Ascending aorta (tissue), 2 donors: ENCODE measurements at regions not wholly inside any gene's neighbourhood (a gene's known extent, or its start where the extent isn't known, plus 50 kb on each side); places are given as distances from the start of the nearest gene placed in this dataset.

Source experiments
- DNase-seq, 2 donors: peaks; one replicate each; pipeline ENCODE4 v3.0.0-alpha.2; 2019; ENCODE audit warnings: low spot score in 2 of 2
- H3K27ac ChIP-seq, 2 donors: fragments of 200-600 bp; sonication (generic); one replicate each; pipeline ENCODE4 v1.5.1; 2016 to 2017; ENCODE audit warnings: mild to moderate bottlenecking in 1 of 2
- H3K27me3 ChIP-seq: fragments of 200-600 bp; sonication (generic); one replicate; pipeline ENCODE4 v1.5.1; 2017
- H3K36me3 ChIP-seq, 2 donors: fragments of 200-600 bp; sonication (generic); one replicate each; pipeline ENCODE4 v1.5.1; 2016
- H3K4me1 ChIP-seq, 2 donors: fragments of 200-600 bp; sonication (generic); one replicate each; pipeline ENCODE4 v1.5.1; 2016 to 2017; ENCODE audit warnings: mild to moderate bottlenecking in 1 of 2
- H3K4me3 ChIP-seq, 2 donors: fragments of 200-600 bp; sonication (generic); one replicate each; pipeline ENCODE4 v1.5.1; 2016 to 2017; ENCODE audit warnings: mild to moderate bottlenecking in 1 of 2
- H3K9me3 ChIP-seq, 2 donors: fragments of 200-600 bp; sonication (generic); one replicate each; pipeline ENCODE4 v1.5.1; 2016
- intact Hi-C: fragments of 100-400 bp; cut with DNase I; formaldehyde crosslinking; loops from one replicate; pipeline ENCODE4 v1.15.1; 2023
- TF ChIP-seq, protein P1 (sequence below), 3 experiments: fragments of 200-600 bp in 2 of 3; fragments of 450-650 bp in 1 of 3; sonication (generic) in 2 of 3; IDR thresholded peaks; one replicate each; pipeline ENCODE4 v1.5.1; 2016 to 2019; ENCODE audit warnings: antibody characterized with exemption in 3 of 3, mild to moderate bottlenecking in 1 of 3, moderate library complexity in 1 of 3

DNA sequence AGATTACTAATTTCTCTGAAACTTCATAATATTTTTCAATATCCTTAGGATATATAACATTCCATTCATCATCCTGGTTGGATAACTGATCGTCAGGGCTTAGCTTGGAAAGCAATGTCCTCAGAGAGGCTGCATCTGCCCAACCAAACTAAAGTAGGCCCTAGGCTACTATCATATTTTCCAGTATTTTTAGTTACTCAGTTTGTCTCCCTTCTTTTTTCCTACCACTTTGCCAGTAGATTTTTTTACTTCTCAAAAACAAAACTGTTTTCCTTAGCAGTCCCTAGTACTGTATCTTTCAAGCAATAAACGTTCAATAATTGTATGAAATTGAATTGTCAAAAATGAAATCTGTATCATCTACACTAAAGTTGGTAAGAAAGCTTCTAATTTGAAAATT is 452.0 kb downstream of the TFEC start:
- no peak for DNase-seq
- Histone ChIP-seq H3K27me3 (no peaks in the 10 kb centered on the region), H3K36me3 (no peaks in the 10 kb centered on the region), H3K27ac (no peak overlapping the region), H3K4me1 (no peaks in the 10 kb centered on the region), H3K9me3 (no peaks in the 10 kb centered on the region), H3K4me3 (no peak overlapping the region)
- TF ChIP-seq, protein P1, sequence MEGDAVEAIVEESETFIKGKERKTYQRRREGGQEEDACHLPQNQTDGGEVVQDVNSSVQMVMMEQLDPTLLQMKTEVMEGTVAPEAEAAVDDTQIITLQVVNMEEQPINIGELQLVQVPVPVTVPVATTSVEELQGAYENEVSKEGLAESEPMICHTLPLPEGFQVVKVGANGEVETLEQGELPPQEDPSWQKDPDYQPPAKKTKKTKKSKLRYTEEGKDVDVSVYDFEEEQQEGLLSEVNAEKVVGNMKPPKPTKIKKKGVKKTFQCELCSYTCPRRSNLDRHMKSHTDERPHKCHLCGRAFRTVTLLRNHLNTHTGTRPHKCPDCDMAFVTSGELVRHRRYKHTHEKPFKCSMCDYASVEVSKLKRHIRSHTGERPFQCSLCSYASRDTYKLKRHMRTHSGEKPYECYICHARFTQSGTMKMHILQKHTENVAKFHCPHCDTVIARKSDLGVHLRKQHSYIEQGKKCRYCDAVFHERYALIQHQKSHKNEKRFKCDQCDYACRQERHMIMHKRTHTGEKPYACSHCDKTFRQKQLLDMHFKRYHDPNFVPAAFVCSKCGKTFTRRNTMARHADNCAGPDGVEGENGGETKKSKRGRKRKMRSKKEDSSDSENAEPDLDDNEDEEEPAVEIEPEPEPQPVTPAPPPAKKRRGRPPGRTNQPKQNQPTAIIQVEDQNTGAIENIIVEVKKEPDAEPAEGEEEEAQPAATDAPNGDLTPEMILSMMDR (IDR thresholded peaks at IDR 0.05): no peak
- intact Hi-C loops: no loop called here

DNA sequence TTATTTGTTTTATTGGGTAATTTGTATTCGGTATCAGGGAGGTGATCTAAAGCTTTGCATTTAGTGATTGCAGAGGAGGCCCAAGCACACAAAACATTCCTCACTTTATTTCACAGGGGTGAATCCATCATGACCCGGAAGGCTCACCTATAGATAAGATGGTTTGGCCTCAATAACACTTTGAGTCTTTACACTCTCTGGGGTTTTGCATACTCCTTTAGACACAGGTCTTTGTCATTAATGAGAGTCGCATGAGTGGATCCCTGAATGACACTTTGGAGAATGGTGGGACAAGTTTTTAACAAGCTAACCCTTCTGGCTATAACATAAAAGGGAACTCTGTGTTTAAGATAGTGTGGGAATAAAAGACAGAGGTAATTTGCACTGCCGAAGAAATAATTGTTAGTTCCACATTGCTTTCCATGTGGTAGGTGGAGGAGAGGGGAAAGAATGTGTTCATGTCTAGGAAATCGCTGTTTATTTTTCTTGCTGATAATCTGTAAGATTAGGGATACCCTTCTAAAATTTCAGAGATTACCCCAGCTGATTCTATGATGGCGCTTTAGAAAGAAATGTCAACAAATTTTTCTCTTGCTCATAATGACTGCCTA is 455.8 kb downstream of the TFEC start:
- H3K4me3 ChIP-seq: no peak overlapping the region
- no peaks in the 10 kb centered on the region for H3K4me1 ChIP-seq
- no peaks in the 10 kb centered on the region for H3K36me3 ChIP-seq
- intact Hi-C loops: no loop called here
- no peaks in the 10 kb centered on the region for H3K27me3 ChIP-seq
- TF ChIP-seq, protein P1 (IDR thresholded peaks at IDR 0.05): no peak
- no peak for DNase-seq
- H3K27ac ChIP-seq: no peak overlapping the region
- H3K9me3 ChIP-seq: no peaks in the 10 kb centered on the region

DNA sequence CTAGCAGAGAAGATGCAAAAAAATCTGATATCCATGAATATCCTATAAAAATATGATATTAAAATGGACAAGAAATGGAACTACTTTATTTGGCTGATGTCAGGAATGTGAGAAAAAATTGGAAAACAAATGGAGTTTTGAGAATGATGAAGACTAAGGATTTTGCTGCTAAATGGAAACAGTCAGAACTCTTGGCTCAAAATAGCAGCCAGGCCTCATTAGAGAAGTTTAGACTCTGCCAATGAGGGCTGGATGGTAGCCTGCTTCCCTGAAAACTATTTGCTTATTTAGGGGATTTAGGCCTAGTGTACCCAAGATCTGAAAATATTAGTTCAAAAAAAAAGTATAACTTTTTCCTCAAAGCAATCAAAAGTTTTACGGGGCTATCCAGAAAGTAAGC is 458.5 kb downstream of the TFEC start:
- Histone ChIP-seq H3K4me1 (no peaks in the 10 kb centered on the region), H3K36me3 (no peaks in the 10 kb centered on the region), H3K4me3 (no peak overlapping the region), H3K9me3 (no peaks in the 10 kb centered on the region), H3K27me3 (no peaks in the 10 kb centered on the region), H3K27ac (no peak overlapping the region)
- intact Hi-C loops: no loop called here
- DNase-seq: no peak
- TF ChIP-seq, protein P1 (IDR thresholded peaks at IDR 0.05): no peak

DNA sequence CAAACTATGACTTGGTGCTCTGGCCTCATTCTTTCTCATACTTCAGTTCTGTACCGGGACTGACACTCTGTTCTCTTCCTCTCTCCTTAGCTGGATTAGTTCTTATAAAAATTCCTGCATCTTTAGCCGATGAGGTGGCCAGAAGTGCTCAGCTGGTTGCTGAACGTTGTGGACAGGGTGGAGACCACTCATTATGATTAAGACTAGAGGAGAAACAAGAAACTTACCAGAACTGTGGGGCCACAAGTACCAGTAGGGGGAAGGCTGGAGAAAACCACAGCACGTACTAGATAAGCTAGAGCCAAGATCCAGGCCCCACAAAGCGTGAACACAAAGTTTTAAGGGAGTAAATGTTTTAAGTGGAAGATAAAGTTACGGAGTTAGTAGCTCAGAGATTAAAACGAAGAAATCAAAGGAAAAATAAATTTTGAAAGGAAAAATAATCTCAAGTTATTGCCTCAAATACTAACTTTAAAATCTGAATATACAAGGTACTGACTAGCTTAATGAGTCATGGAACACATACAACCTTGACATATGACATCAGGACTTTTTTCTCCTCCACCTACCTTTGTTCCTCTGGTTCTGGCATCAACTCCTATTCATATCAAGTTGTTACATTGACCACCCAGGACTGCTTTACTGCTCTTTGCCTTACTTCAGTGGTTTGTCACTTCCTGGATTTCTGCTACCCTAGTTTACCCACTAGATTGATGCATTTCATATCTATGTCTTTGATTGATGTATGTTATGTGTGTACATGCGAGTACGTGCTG is 469.0 kb downstream of the TFEC start:
- Histone ChIP-seq H3K36me3 (no peaks in the 10 kb centered on the region), H3K9me3 (no peaks in the 10 kb centered on the region), H3K27ac (no peak overlapping the region), H3K4me3 (no peak overlapping the region), H3K27me3 (no peaks in the 10 kb centered on the region), H3K4me1 (no peaks in the 10 kb centered on the region)
- TF ChIP-seq, protein P1 (IDR thresholded peaks at IDR 0.05): no peak
- intact Hi-C loops: no loop called here
- DNase-seq: no peak

DNA sequence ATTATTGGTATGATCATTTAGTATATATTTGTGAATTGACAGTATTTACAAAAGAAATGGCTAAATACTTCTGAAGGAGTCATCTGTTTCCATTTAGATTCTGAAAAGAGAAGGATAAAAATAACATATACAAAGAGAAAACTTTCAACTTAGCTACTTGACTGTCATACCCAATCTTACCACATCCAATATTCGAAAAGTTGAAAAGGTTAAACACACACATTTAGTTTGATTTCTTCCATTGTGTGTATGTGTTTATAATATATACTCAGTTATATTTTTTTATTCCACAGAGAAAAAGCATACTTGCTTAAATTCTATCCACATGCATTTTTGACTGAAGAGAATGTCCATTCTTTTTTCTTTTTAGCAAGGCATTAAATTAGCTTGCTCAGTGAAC is 470.7 kb downstream of the TFEC start:
- no peaks in the 10 kb centered on the region for H3K9me3 ChIP-seq
- H3K27ac ChIP-seq: no peak overlapping the region
- TF ChIP-seq, protein P1 (IDR thresholded peaks at IDR 0.05): no peak
- no peaks in the 10 kb centered on the region for H3K27me3 ChIP-seq
- intact Hi-C loops: no loop called here
- no peak for DNase-seq
- H3K4me3 ChIP-seq: no peak overlapping the region
- H3K36me3 ChIP-seq: no peaks in the 10 kb centered on the region
- no peaks in the 10 kb centered on the region for H3K4me1 ChIP-seq
